H1 (cell line): ENCODE measurements at regions not wholly inside any gene's neighbourhood (a gene's known extent, or its start where the extent isn't known, plus 50 kb on each side); places are given as distances from the start of the nearest gene placed in this dataset.

Experiments used
- CTCF ChIA-PET: fragments of 300-600 bp; sonication (Branson Sonifier 250); formaldehyde crosslinking; loops from one replicate; lab custom pipeline; 2021; ENCODE audit not compliant: partially characterized antibody; lab: Charles Lee
- POLR2A ChIA-PET: fragments of 300-600 bp; sonication (Branson Sonifier 250); formaldehyde crosslinking; loops from one replicate; lab custom pipeline; 2021; ENCODE audit warnings: inconsistent platforms; ENCODE audit not compliant: partially characterized antibody; lab: Charles Lee
- DNase-seq, 2 experiments: peaks; one replicate each; pipeline versions ENCODE4 v3.0.0 to v3.0.0-alpha.2; 2010 to 2022; ENCODE audit warnings: low spot score in 2 of 2, low read depth in 1 of 2, mixed read lengths in 1 of 2
- FAIRE-seq: peaks from 2 replicates; lab custom pipeline; 2011; peaks lifted over from hg19 to GRCh38; lab: Jason Lieb, UNC
- H2AFZ ChIP-seq: 2 replicates; pipeline ENCODE4 v1.8.1; 2012; ENCODE audit warnings: low read length, inconsistent platforms
- H2AK5ac ChIP-seq: 2 replicates; pipeline ENCODE4 v1.6.1; 2013; ENCODE audit warnings: low read depth, low read length
- H2BK120ac ChIP-seq: replicated peaks from 2 replicates; pipeline ENCODE3; 2013; ENCODE audit warnings: low read depth, low read length, inconsistent platforms
- H2BK12ac ChIP-seq: 2 replicates; pipeline ENCODE4 v1.6.1; 2013; ENCODE audit warnings: low read depth, low read length
- H2BK15ac ChIP-seq: 2 replicates; pipeline ENCODE4 v1.6.1; 2013; ENCODE audit warnings: low read length
- H2BK20ac ChIP-seq: 2 replicates; pipeline ENCODE4 v1.6.1; 2013; ENCODE audit warnings: low read length
- H2BK5ac ChIP-seq: 2 replicates; pipeline ENCODE4 v1.6.1; 2013; ENCODE audit warnings: low read depth, low read length
- H3K14ac ChIP-seq: 2 replicates; pipeline ENCODE4 v1.6.1; 2013; ENCODE audit warnings: inconsistent platforms; ENCODE audit not compliant: insufficient read length
- H3K18ac ChIP-seq: 2 replicates; pipeline ENCODE4 v1.6.1; 2013; ENCODE audit warnings: low read length; ENCODE audit errors: extremely low read depth
- H3K23ac ChIP-seq: 2 replicates; pipeline ENCODE4 v1.6.1; 2013; ENCODE audit warnings: inconsistent platforms; ENCODE audit not compliant: insufficient read length
- H3K23me2 ChIP-seq: 2 replicates; pipeline ENCODE4 v1.6.1; 2013; ENCODE audit warnings: low read depth, low read length
- H3K27ac ChIP-seq: 2 replicates; pipeline ENCODE4 v1.6.1; 2011; ENCODE audit warnings: low read depth, low read length, inconsistent platforms
- H3K27me3 ChIP-seq, 4 experiments: replicated peaks in 1 of 4; 1 replicate in 1 of 4; 2 replicates in 3 of 4; pipeline versions ENCODE4 v1.6.1 to v1.8.1; 2011 to 2013; ENCODE audit warnings: low read length in 3 of 4, mild to moderate bottlenecking in 3 of 4, inconsistent platforms in 2 of 4, mixed read lengths in 2 of 4, moderate library complexity in 1 of 4; ENCODE audit not compliant: control insufficient read depth in 3 of 4, insufficient read depth in 3 of 4; ENCODE audit errors: extremely low read depth in 1 of 4
- H3K36me3 ChIP-seq, 4 experiments: 2 replicates each; pipeline versions ENCODE4 v1.6.1 to v1.8.1; 2011 to 2013; ENCODE audit warnings: mild to moderate bottlenecking in 4 of 4, low read length in 3 of 4, moderate library complexity in 2 of 4, control low read depth in 1 of 4, inconsistent platforms in 1 of 4; ENCODE audit not compliant: insufficient read depth in 4 of 4, control insufficient read depth in 2 of 4
- H3K4ac ChIP-seq: replicated peaks from 2 replicates; pipeline ENCODE3; 2013; ENCODE audit warnings: low read length, low read depth, mixed read lengths, inconsistent platforms; ENCODE audit not compliant: insufficient read length
- H3K4me1 ChIP-seq, 4 experiments: replicated peaks in 1 of 4; 1 replicate in 1 of 4; 2 replicates in 3 of 4; pipeline versions ENCODE4 v1.6.1 to v1.8.1; 2011 to 2013; ENCODE audit warnings: low read length in 3 of 4, inconsistent platforms in 2 of 4, mixed read lengths in 1 of 4; ENCODE audit not compliant: insufficient read depth in 4 of 4, control insufficient read depth in 3 of 4
- H3K4me2 ChIP-seq, 2 experiments: 2 replicates each; pipeline versions ENCODE4 v1.6.1 to v1.8.1; 2011 to 2013; ENCODE audit warnings: low read depth in 2 of 2, low read length in 2 of 2, control low read depth in 1 of 2, inconsistent platforms in 1 of 2, mild to moderate bottlenecking in 1 of 2; ENCODE audit not compliant: insufficient read depth in 1 of 2
- H3K4me3 ChIP-seq, 4 experiments: fragments of 200-600, 300-600 bp in 1 of 4; sonication (generic), shearing (Covaris generic), sonication (Bioruptor Twin) in 1 of 4; 2 replicates each; pipeline versions ENCODE4 v1.5.1 to v1.8.1; 2011 to 2016; ENCODE audit warnings: low read length in 4 of 4, low read depth in 3 of 4, control low read depth in 2 of 4, inconsistent platforms in 2 of 4, mild to moderate bottlenecking in 2 of 4, mixed read lengths in 1 of 4, moderate library complexity in 1 of 4; ENCODE audit not compliant: insufficient read depth in 2 of 4; ENCODE audit errors: extremely low read depth in 1 of 4
- H3K56ac ChIP-seq: replicated peaks from 2 replicates; pipeline ENCODE3; 2013; ENCODE audit warnings: low read depth, mild to moderate bottlenecking, mixed read lengths, low read length, inconsistent platforms; ENCODE audit not compliant: insufficient read length
- H3K79me1 ChIP-seq: 2 replicates; pipeline ENCODE4 v1.6.1; 2013; ENCODE audit warnings: low read depth, low read length, control low read depth
- H3K79me2 ChIP-seq, 2 experiments: 2 replicates each; pipeline versions ENCODE4 v1.6.1 to v1.8.1; 2012 to 2013; ENCODE audit warnings: low read length in 2 of 2, mild to moderate bottlenecking in 2 of 2, inconsistent platforms in 1 of 2; ENCODE audit not compliant: insufficient read depth in 2 of 2, control insufficient read depth in 1 of 2
- H3K9ac ChIP-seq, 4 experiments: replicated peaks in 1 of 4; 1 replicate in 1 of 4; 2 replicates in 3 of 4; pipeline versions ENCODE4 v1.6.1 to v1.8.1; 2011 to 2013; ENCODE audit warnings: low read depth in 3 of 4, low read length in 3 of 4, control low read depth in 2 of 4, mild to moderate bottlenecking in 2 of 4, moderate library complexity in 2 of 4, inconsistent platforms in 1 of 4; ENCODE audit errors: extremely low read depth in 1 of 4
- H3K9me3 ChIP-seq, 2 experiments: 2 replicates each; pipeline versions ENCODE4 v1.6.1 to v1.8.1; 2012 to 2013; ENCODE audit warnings: mild to moderate bottlenecking in 2 of 2, moderate library complexity in 2 of 2, control low read depth in 1 of 2, inconsistent platforms in 1 of 2, low read depth in 1 of 2, low read length in 1 of 2, mixed read lengths in 1 of 2; ENCODE audit not compliant: insufficient read depth in 2 of 2
- H4K20me1 ChIP-seq, 2 experiments: replicated peaks in 1 of 2; 2 replicates each; pipeline versions ENCODE3 to v1.8.1; 2011 to 2013; ENCODE audit warnings: inconsistent platforms in 2 of 2, low read length in 2 of 2, mild to moderate bottlenecking in 1 of 2; ENCODE audit not compliant: insufficient read depth in 2 of 2, control insufficient read depth in 1 of 2
- H4K5ac ChIP-seq: 2 replicates; pipeline ENCODE4 v1.6.1; 2013; ENCODE audit warnings: low read length, low read depth, mixed read lengths, inconsistent platforms; ENCODE audit not compliant: insufficient read length
- H4K8ac ChIP-seq: 2 replicates; pipeline ENCODE4 v1.8.0; 2013; ENCODE audit warnings: mild to moderate bottlenecking, moderate library complexity, low read length, inconsistent platforms; ENCODE audit not compliant: insufficient read depth; ENCODE audit errors: extremely low read depth
- H4K91ac ChIP-seq: replicated peaks from 2 replicates; pipeline ENCODE3; 2013; ENCODE audit warnings: low read length, mixed read lengths, inconsistent platforms; ENCODE audit not compliant: insufficient read length
- ATF3 ChIP-seq: IDR thresholded peaks from 2 replicates; pipeline ENCODE4 v1.6.1; 2011; ENCODE audit warnings: low read depth, mild to moderate bottlenecking, low read length; ENCODE audit not compliant: insufficient read depth
- BACH1 ChIP-seq: IDR thresholded peaks from 2 replicates; pipeline ENCODE4 v1.6.1; 2012; ENCODE audit warnings: low read length, improper control_type of control experiment
- CBX8 ChIP-seq: fragments of 300-800, 300-1000 bp; sonication (generic); IDR thresholded peaks from 2 replicates; pipeline ENCODE4 v1.7.1; 2016; ENCODE audit warnings: low read depth, low read length, borderline replicate concordance
- CHD2 ChIP-seq: IDR thresholded peaks from 2 replicates; pipeline ENCODE4 v1.6.1; 2012; ENCODE audit warnings: low read length, improper control_type of control experiment
- NANOG ChIP-seq: IDR thresholded peaks from 2 replicates; pipeline ENCODE4 v1.6.1; 2011; ENCODE audit warnings: low read length, low read depth, mild to moderate bottlenecking, inconsistent platforms; ENCODE audit not compliant: insufficient read depth, poor library complexity, severe bottlenecking
- RAD21 ChIP-seq, 2 experiments: IDR thresholded peaks in 1 of 2; conservative IDR thresholded peaks in 1 of 2; 2 replicates each; pipeline ENCODE4 v1.6.1; 2011; ENCODE audit warnings: low read depth in 2 of 2, low read length in 2 of 2, improper control_type of control experiment in 1 of 2, inconsistent platforms in 1 of 2, mild to moderate bottlenecking in 1 of 2, moderate library complexity in 1 of 2
- RBBP5 ChIP-seq: IDR thresholded peaks from 2 replicates; pipeline ENCODE4 v1.7.1; 2012; ENCODE audit warnings: low read depth, mild to moderate bottlenecking, inconsistent platforms, low read length, moderate library complexity, borderline replicate concordance
- RNF2 ChIP-seq: fragments of 200-900, 300-1000 bp; sonication (generic); IDR thresholded peaks from 2 replicates; pipeline ENCODE4 v1.7.1; 2016; ENCODE audit warnings: borderline replicate concordance, low read depth, mild to moderate bottlenecking, antibody characterized with exemption, low read length; ENCODE audit not compliant: poor library complexity, severe bottlenecking; ENCODE audit errors: missing control alignments
- SIRT6 ChIP-seq: IDR thresholded peaks from one replicate; pipeline ENCODE4 v1.7.1; 2012; ENCODE audit warnings: low read length, inconsistent platforms
- SP1 ChIP-seq: IDR thresholded peaks from 2 replicates; pipeline ENCODE4 v1.6.1; 2011; ENCODE audit warnings: low read depth, low read length
- TBP ChIP-seq: IDR thresholded peaks from 2 replicates; pipeline ENCODE4 v1.6.1; 2011; ENCODE audit warnings: low read depth, low read length, improper control_type of control experiment
- YY1 ChIP-seq: IDR thresholded peaks from 2 replicates; pipeline ENCODE4 v1.6.1; 2011; ENCODE audit warnings: low read depth, mild to moderate bottlenecking, low read length
- WGBS, 2 experiments: shearing (Covaris generic) in 1 of 2; methylation state at CpG; one replicate each; pipeline versions ENCODE4 v1.1.6 to v1.1.7; 2013 to 2015; ENCODE audit warnings: low lambda C conversion rate in 2 of 2, mixed read lengths in 2 of 2, inconsistent platforms in 1 of 2, low coverage in 1 of 2, missing lambda C conversion rate in 1 of 2; ENCODE audit not compliant: insufficient replicate concordance in 2 of 2, insufficient coverage in 1 of 2, insufficient read length in 1 of 2; ENCODE audit errors: extremely low coverage in 1 of 2, missing lambda C conversion rate in 1 of 2; 5-methylcytosine and 5-hydroxymethylcytosine counted together

- no peak overlapping the region for H3K9ac ChIP-seq
- DNase-seq, result no peak
- no peak overlapping the region for H4K8ac ChIP-seq
- no peak overlapping the region for H3K56ac ChIP-seq
- no peak overlapping the region for H4K5ac ChIP-seq
- FAIRE-seq, result no peak
- H2AK5ac ChIP-seq, result no peak overlapping the region
- H2BK5ac ChIP-seq, result no peak overlapping the region
- CTCF ChIA-PET, result interaction anchor here (0.9 to 2.2 kb wide), 7 partner anchors 12 to 1035 kb away, joined by 3 to 6 read pairs (median 4); no protein-coding TSS in a partner anchor
- H3K79me2 ChIP-seq, result no peaks in the 10 kb centered on the region
- no peaks in the 10 kb centered on the region for H3K36me3 ChIP-seq
- H4K20me1 ChIP-seq, result no peaks in the 10 kb centered on the region
- no peaks in the 10 kb centered on the region for H3K4me1 ChIP-seq
- H3K18ac ChIP-seq, result no peak overlapping the region
- no peak overlapping the region for H3K27ac ChIP-seq
- no peak overlapping the region for H4K91ac ChIP-seq
- no peak overlapping the region for H3K23ac ChIP-seq
- H2AFZ ChIP-seq, result no peak overlapping the region
- no peaks in the 10 kb centered on the region for H3K79me1 ChIP-seq
- H3K23me2 ChIP-seq, result no peaks in the 10 kb centered on the region
- no peak overlapping the region for H3K4me3 ChIP-seq
- POLR2A ChIA-PET, result no interaction called here
- no peak overlapping the region for H2BK120ac ChIP-seq
- H2BK15ac ChIP-seq, result peak overlapping the region; percentile 6; the same call in 1 of the 2 replicates
- H3K27me3 ChIP-seq, result no peaks in the 10 kb centered on the region
- no peak overlapping the region for H3K4ac ChIP-seq
- H3K9me3 ChIP-seq, result no peaks in the 10 kb centered on the region
- H2BK12ac ChIP-seq, result peak overlapping the region; percentile 11; the same call in 1 of the 2 replicates
- no peak overlapping the region for H3K4me2 ChIP-seq
- H3K14ac ChIP-seq, result no peak overlapping the region
- no peak overlapping the region for H2BK20ac ChIP-seq
- 84% methylated on average over 3 of the region's 3 CpGs; no CpG with 5 or more reads in 1 of the 2 experiments for WGBS, 2 experiments
- TF ChIP-seq TBP (no peak), NANOG (no peak), SIRT6 (no peak), RNF2 (no peak), CHD2 (no peak), ATF3 (no peak), SP1 (no peak), BACH1 (no peak), RAD21 (IDR thresholded peaks at IDR 0.05 in 1 of 2, conservative IDR thresholded peaks at IDR 0.05 in 1 of 2; ENCODE audit: low read depth in 2 of 2, low read length in 2 of 2) (no peak), RBBP5 (no peak), CBX8 (no peak), YY1 (no peak)
Observed at GRCh38 chr9:85431339-85432102, 310.2 kb downstream of the AGTPBP1 start.
